CD4-positive, alpha-beta T cell (primary cell): ENCODE measurements at regions not wholly inside any gene's neighbourhood (a gene's known extent, or its start where the extent isn't known, plus 50 kb on each side); places are given as distances from the start of the nearest gene placed in this dataset.

ENCODE experiments used
- ATAC-seq: fragments of 200-7000 bp; cut with Tn5 transposase; one replicate; pipeline ENCODE4 v1.10.0; 2022; ENCODE audit warnings: mild to moderate bottlenecking; ENCODE audit not compliant: poor library complexity
- CTCF ChIA-PET: fragments of 350-600 bp; sonication (Branson Sonifier 250); formaldehyde crosslinking; loops from one replicate; lab custom pipeline; 2021; ENCODE audit warnings: antibody characterized with exemption, inconsistent platforms; lab: Charles Lee
- POLR2A ChIA-PET: fragments of 350-600 bp; sonication (Branson Sonifier 250); formaldehyde crosslinking; loops from one replicate; lab custom pipeline; 2021; ENCODE audit warnings: antibody characterized with exemption, inconsistent platforms; lab: Charles Lee
- DNase-seq, 14 experiments: peaks; one replicate each; pipeline ENCODE4 v3.0.0-alpha.2; 2013 to 2020; ENCODE audit warnings: mixed read lengths in 2 of 14
- H3K27ac ChIP-seq, 2 donors: one replicate each; pipeline versions ENCODE4 v1.5.1 to v1.7.0; 2013; ENCODE audit warnings: low read length in 2 of 2, low read depth in 1 of 2, mild to moderate bottlenecking in 1 of 2
- H3K27me3 ChIP-seq, 2 experiments: 1 replicate in 1 of 2; 2 replicates in 1 of 2; pipeline versions ENCODE4 v1.6.1 to v1.7.0; 2013; ENCODE audit warnings: low read length in 2 of 2, control low read depth in 1 of 2, mild to moderate bottlenecking in 1 of 2, moderate library complexity in 1 of 2; ENCODE audit not compliant: insufficient read depth in 2 of 2, control insufficient read depth in 1 of 2
- H3K36me3 ChIP-seq: one replicate; pipeline ENCODE4 v1.6.1; 2013; ENCODE audit warnings: low read length, control low read depth; ENCODE audit not compliant: insufficient read depth
- H3K4me1 ChIP-seq: one replicate; pipeline ENCODE4 v1.6.1; 2013; ENCODE audit warnings: low read length, control low read depth; ENCODE audit not compliant: insufficient read depth
- H3K4me3 ChIP-seq: one replicate; pipeline ENCODE4 v1.5.1; 2013; ENCODE audit warnings: mild to moderate bottlenecking, low read length, moderate library complexity
- H3K9me3 ChIP-seq, 2 experiments: 1 replicate in 1 of 2; 2 replicates in 1 of 2; pipeline versions ENCODE4 v1.6.1 to v1.7.0; 2013; ENCODE audit warnings: low read length in 2 of 2, mild to moderate bottlenecking in 2 of 2, control low read depth in 1 of 2, moderate library complexity in 1 of 2; ENCODE audit not compliant: control insufficient read depth in 1 of 2, insufficient read depth in 1 of 2
- H3K27ac Mint-ChIP-seq: one replicate; pipeline ENCODE4 v1.8.0; 2020; ENCODE audit warnings: mixed read lengths
- H3K27me3 Mint-ChIP-seq: one replicate; pipeline ENCODE4 v1.8.0; 2021; ENCODE audit warnings: mixed read lengths
- H3K36me3 Mint-ChIP-seq: one replicate; pipeline ENCODE4 v1.8.0; 2021; ENCODE audit warnings: low read depth, mixed read lengths
- H3K4me1 Mint-ChIP-seq: one replicate; pipeline ENCODE4 v1.8.0; 2021; ENCODE audit warnings: low read depth, mixed read lengths
- H3K4me3 Mint-ChIP-seq: one replicate; pipeline ENCODE4 v1.8.0; 2020; ENCODE audit warnings: mild to moderate bottlenecking, mixed read lengths
- H3K9me3 Mint-ChIP-seq: one replicate; pipeline ENCODE4 v1.8.0; 2020; ENCODE audit warnings: mixed read lengths
- intact Hi-C, 2 experiments: fragments of 100-400 bp; cut with DNase I in 1 of 2; cut with micrococcal nuclease in 1 of 2; formaldehyde crosslinking; loops; one replicate each; pipeline versions ENCODE4 v1.15.1 to v1.9.0; 2023 to 2025; cut with DNase I, micrococcal nuclease
- TF ChIP-seq, protein P1 (sequence below): fragments of 200-600 bp; IDR thresholded peaks from one replicate; pipeline ENCODE4 v1.8.0; 2022; ENCODE audit warnings: antibody characterized with exemption, mild to moderate bottlenecking

DNA sequence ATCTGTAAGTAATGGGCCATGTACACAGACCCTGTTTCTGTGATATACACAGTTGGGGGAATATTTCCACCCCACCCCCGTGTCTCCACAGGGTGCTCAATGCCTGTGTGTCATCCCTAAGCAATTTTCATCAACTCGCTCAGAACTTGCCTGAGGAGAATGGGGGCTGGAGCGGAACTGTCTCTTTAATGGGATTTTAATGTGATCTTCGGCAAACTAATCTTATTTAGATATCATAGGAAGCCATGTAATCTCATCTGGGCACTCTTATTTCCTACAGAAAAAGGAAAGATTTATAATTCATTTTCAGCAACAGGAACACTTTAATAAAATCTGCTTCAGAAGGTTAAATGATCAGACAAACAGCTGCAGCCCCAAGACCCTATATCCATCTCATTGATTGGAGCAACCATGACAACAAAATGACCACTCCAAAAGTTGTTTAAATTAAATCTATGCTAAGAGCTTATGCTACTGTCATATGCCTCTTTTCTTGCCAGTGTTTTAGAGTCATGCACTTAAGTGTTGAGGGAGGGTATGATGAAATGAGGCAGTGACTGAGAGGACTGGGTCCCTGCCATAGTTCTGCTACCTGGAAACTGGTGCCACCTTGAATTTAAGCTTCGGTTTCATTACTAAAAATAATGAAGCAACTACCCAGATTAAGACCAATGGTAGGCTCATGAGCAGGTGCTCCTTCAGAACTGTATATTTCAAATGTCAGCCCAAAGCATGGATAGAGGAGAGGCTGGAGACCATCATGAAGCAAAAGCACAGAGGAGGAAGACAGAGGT lies 183.1 kb upstream of the DDX18 start:
- Mint-ChIP-seq H3K4me3 (no peak overlapping the region), H3K36me3 (no peaks in the 10 kb centered on the region), H3K27me3 (no peaks in the 10 kb centered on the region), H3K9me3 (no peaks in the 10 kb centered on the region), H3K27ac (no peak overlapping the region), H3K4me1 (no peaks in the 10 kb centered on the region)
- DNase-seq: no peak
- H3K27ac ChIP-seq: no peak overlapping the region
- TF ChIP-seq, protein P1, sequence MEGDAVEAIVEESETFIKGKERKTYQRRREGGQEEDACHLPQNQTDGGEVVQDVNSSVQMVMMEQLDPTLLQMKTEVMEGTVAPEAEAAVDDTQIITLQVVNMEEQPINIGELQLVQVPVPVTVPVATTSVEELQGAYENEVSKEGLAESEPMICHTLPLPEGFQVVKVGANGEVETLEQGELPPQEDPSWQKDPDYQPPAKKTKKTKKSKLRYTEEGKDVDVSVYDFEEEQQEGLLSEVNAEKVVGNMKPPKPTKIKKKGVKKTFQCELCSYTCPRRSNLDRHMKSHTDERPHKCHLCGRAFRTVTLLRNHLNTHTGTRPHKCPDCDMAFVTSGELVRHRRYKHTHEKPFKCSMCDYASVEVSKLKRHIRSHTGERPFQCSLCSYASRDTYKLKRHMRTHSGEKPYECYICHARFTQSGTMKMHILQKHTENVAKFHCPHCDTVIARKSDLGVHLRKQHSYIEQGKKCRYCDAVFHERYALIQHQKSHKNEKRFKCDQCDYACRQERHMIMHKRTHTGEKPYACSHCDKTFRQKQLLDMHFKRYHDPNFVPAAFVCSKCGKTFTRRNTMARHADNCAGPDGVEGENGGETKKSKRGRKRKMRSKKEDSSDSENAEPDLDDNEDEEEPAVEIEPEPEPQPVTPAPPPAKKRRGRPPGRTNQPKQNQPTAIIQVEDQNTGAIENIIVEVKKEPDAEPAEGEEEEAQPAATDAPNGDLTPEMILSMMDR: no peak
- intact Hi-C loops: no loop called here
- H3K36me3 ChIP-seq: no peaks in the 10 kb centered on the region
- no peak overlapping the region for H3K4me3 ChIP-seq
- H3K27me3 ChIP-seq: no peaks in the 10 kb centered on the region
- ATAC-seq: no peak
- ChIA-PET CTCF (no interaction called here), POLR2A (no interaction called here)
- no peaks in the 10 kb centered on the region for H3K4me1 ChIP-seq
- no peaks in the 10 kb centered on the region for H3K9me3 ChIP-seq

DNA sequence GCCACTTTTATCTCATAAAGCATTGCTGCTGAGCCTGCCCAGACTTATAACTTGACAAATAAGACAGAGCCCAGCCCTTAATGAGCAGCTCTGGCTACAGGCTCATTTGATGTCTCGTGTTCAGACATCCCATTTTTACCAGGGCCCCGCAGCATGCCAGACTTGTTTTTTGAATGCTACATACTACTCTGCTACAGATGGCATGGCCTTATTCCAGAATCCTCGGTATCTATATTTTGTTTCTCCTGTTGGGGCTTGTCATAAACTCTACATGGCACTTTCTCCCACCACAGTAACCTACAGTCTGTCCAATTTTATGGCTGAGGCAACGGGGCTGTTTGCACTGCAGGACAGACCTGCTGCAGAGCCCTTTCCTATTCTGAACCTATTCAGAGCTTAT lies 179.0 kb upstream of the DDX18 start:
- intact Hi-C loops: no loop called here
- POLR2A ChIA-PET: no interaction called here
- CTCF ChIA-PET: no interaction called here
- H3K4me1 ChIP-seq: no peaks in the 10 kb centered on the region
- Mint-ChIP-seq H3K27ac (no peak overlapping the region), H3K27me3 (no peaks in the 10 kb centered on the region), H3K9me3 (peaks cover 3% of the 10 kb centered on the region), H3K36me3 (no peaks in the 10 kb centered on the region), H3K4me3 (no peak overlapping the region), H3K4me1 (no peaks in the 10 kb centered on the region)
- H3K27ac ChIP-seq: no peak overlapping the region
- TF ChIP-seq, protein P1: no peak
- H3K9me3 ChIP-seq: no peaks in the 10 kb centered on the region
- DNase-seq: no peak
- H3K27me3 ChIP-seq: no peaks in the 10 kb centered on the region
- ATAC-seq: no peak
- no peak overlapping the region for H3K4me3 ChIP-seq
- no peaks in the 10 kb centered on the region for H3K36me3 ChIP-seq

DNA sequence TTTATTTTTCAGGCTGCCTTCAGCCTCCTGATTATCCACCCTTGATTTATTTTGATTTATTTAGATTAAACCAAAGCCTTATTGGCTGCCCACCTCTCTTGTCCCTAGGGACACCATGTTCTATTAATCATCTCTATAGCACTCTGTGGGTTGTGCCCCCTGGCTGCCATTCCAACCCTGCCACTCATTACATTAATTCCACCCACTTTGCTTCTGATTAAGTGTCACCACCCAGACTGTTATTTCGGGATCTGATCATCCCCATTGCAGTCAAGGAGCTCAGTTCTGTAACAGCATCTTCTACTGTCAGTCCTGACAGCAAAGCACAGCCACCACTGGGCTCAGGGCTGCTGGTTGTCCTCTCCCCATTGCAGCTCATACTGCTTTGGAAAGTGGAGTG lies 175.1 kb upstream of the DDX18 start:
- H3K27me3 Mint-ChIP-seq: no peaks in the 10 kb centered on the region
- POLR2A ChIA-PET: no interaction called here
- CTCF ChIA-PET: no interaction called here
- ATAC-seq: no peak
- Histone ChIP-seq H3K4me3 (no peak overlapping the region), H3K36me3 (no peaks in the 10 kb centered on the region), H3K27me3 (no peaks in the 10 kb centered on the region), H3K4me1 (no peaks in the 10 kb centered on the region), H3K27ac (no peak overlapping the region), H3K9me3 (no peaks in the 10 kb centered on the region)
- no peak overlapping the region for H3K27ac Mint-ChIP-seq
- no peak overlapping the region for H3K4me3 Mint-ChIP-seq
- DNase-seq: no peak
- H3K9me3 Mint-ChIP-seq: peaks cover 3% of the 10 kb centered on the region
- TF ChIP-seq, protein P1: no peak
- H3K36me3 Mint-ChIP-seq: no peaks in the 10 kb centered on the region
- no peaks in the 10 kb centered on the region for H3K4me1 Mint-ChIP-seq
- intact Hi-C loops: no loop called here
